Gastrocnemius medialis (tissue), 4 donors: ENCODE measurements at regions not wholly inside any gene's neighbourhood (a gene's known extent, or its start where the extent isn't known, plus 50 kb on each side); places are given as distances from the start of the nearest gene placed in this dataset.

Source experiments
- POLR2A ChIP-seq, 2 donors: fragments of 450-650 bp; IDR thresholded peaks; one replicate each; pipeline ENCODE4 v1.6.1; 2017; ENCODE audit warnings: antibody characterized with exemption in 2 of 2, mild to moderate bottlenecking in 2 of 2, moderate library complexity in 2 of 2
- TF ChIP-seq, protein P1 (sequence below), 5 experiments: fragments of 450-650 bp in 3 of 5; fragments of 200-600 bp in 2 of 5; sonication (generic) in 2 of 5; IDR thresholded peaks in 4 of 5; conservative IDR thresholded peaks in 1 of 5; 1 replicate in 4 of 5; 2 replicates in 1 of 5; pipeline ENCODE4 v1.5.1; 2016 to 2019; ENCODE audit warnings: antibody characterized with exemption in 5 of 5, mild to moderate bottlenecking in 3 of 5, moderate library complexity in 3 of 5

- TF ChIP-seq, protein P1, sequence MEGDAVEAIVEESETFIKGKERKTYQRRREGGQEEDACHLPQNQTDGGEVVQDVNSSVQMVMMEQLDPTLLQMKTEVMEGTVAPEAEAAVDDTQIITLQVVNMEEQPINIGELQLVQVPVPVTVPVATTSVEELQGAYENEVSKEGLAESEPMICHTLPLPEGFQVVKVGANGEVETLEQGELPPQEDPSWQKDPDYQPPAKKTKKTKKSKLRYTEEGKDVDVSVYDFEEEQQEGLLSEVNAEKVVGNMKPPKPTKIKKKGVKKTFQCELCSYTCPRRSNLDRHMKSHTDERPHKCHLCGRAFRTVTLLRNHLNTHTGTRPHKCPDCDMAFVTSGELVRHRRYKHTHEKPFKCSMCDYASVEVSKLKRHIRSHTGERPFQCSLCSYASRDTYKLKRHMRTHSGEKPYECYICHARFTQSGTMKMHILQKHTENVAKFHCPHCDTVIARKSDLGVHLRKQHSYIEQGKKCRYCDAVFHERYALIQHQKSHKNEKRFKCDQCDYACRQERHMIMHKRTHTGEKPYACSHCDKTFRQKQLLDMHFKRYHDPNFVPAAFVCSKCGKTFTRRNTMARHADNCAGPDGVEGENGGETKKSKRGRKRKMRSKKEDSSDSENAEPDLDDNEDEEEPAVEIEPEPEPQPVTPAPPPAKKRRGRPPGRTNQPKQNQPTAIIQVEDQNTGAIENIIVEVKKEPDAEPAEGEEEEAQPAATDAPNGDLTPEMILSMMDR (IDR thresholded peaks at IDR 0.05 in 4 of 5, conservative IDR thresholded peaks at IDR 0.05 in 1 of 5) = no peak
- no peak for TF ChIP-seq POLR2A (IDR thresholded peaks at IDR 0.05)
Observed at GRCh38 chr4:160370046-160370445, 1267.2 kb downstream of the RAPGEF2 start.
